ENCODE measurements at regions not wholly inside any gene's neighbourhood (a gene's known extent, or its start where the extent isn't known, plus 50 kb on each side); places are given as distances from the start of the nearest gene placed in this dataset.
"Not testable (repeated sequence)": the region's sequence is repeated elsewhere in the genome, so short reads cannot be mapped to it uniquely, and the experiment has no call there.

- Histone ChIP-seq H3K9me3 (ENCODE audit: low read length) (no peaks in the 10 kb centered on the region), H2AFZ (ENCODE audit: low read depth, low read length) (no peak overlapping the region), H3K36me3 (ENCODE audit: insufficient read depth, low read length) (no peaks in the 10 kb centered on the region), H3K4me1 (ENCODE audit: insufficient read depth, low read length) (no peaks in the 10 kb centered on the region), H3K27me3 (ENCODE audit: insufficient read depth, low read length) (no peaks in the 10 kb centered on the region), H3K4me3 (ENCODE audit: low read length) (no peak overlapping the region)
Observed at GRCh38 chr15:66986951-66987350, 78.5 kb upstream of the SMAD3 start.

GRCh38 chr15:66993090-66993489 lies 72.3 kb upstream of the SMAD3 start:
- Histone ChIP-seq H3K4me3 (ENCODE audit: low read length) (no peak overlapping the region), H3K27me3 (ENCODE audit: insufficient read depth, low read length) (no peaks in the 10 kb centered on the region), H3K36me3 (ENCODE audit: insufficient read depth, low read length) (no peaks in the 10 kb centered on the region), H2AFZ (ENCODE audit: low read depth, low read length) (no peak overlapping the region), H3K4me1 (ENCODE audit: insufficient read depth, low read length) (no peaks in the 10 kb centered on the region), H3K9me3 (ENCODE audit: low read length) (no peaks in the 10 kb centered on the region)

- no peak overlapping the region for H2AFZ ChIP-seq (ENCODE audit: low read depth, low read length)
- H3K4me3 ChIP-seq (ENCODE audit: low read length), result no peak overlapping the region
- H3K36me3 ChIP-seq (ENCODE audit: insufficient read depth, low read length), result no peaks in the 10 kb centered on the region
- H3K9me3 ChIP-seq (ENCODE audit: low read length), result no peaks in the 10 kb centered on the region
- H3K27me3 ChIP-seq (ENCODE audit: insufficient read depth, low read length), result no peaks in the 10 kb centered on the region
- no peaks in the 10 kb centered on the region for H3K4me1 ChIP-seq (ENCODE audit: insufficient read depth, low read length)
Observed at GRCh38 chr15:66993874-66994696, 71.3 kb upstream of the SMAD3 start.

- no peak overlapping the region for H2AFZ ChIP-seq (ENCODE audit: low read depth, low read length)
- H3K4me3 ChIP-seq (ENCODE audit: low read length), result no peak overlapping the region
Observed at GRCh38 chr15:66994927-66995656, 70.3 kb upstream of the SMAD3 start.

GRCh38 chr15:66996094-66996493 lies 69.3 kb upstream of the SMAD3 start:
- no peaks in the 10 kb centered on the region for H3K27me3 ChIP-seq (ENCODE audit: insufficient read depth, low read length)

More at GRCh38 chr15:66994927-66995656, 70.3 kb upstream of the SMAD3 start:
- no peaks in the 10 kb centered on the region for H3K9me3 ChIP-seq (ENCODE audit: low read length)
- no peaks in the 10 kb centered on the region for H3K4me1 ChIP-seq (ENCODE audit: insufficient read depth, low read length)
- H3K36me3 ChIP-seq (ENCODE audit: insufficient read depth, low read length), result no peaks in the 10 kb centered on the region
- H3K27me3 ChIP-seq (ENCODE audit: insufficient read depth, low read length), result no peaks in the 10 kb centered on the region

GRCh38 chr15:66997212-66997611 lies 68.2 kb upstream of the SMAD3 start:
- no peaks in the 10 kb centered on the region for H3K4me1 ChIP-seq (ENCODE audit: insufficient read depth, low read length)
- H3K36me3 ChIP-seq (ENCODE audit: insufficient read depth, low read length), result no peaks in the 10 kb centered on the region
- H3K4me3 ChIP-seq (ENCODE audit: low read length), result no peak overlapping the region
- no peaks in the 10 kb centered on the region for H3K27me3 ChIP-seq (ENCODE audit: insufficient read depth, low read length)
- no peaks in the 10 kb centered on the region for H3K9me3 ChIP-seq (ENCODE audit: low read length)
- H2AFZ ChIP-seq (ENCODE audit: low read depth, low read length), result no peak overlapping the region

More at GRCh38 chr15:66996094-66996493, 69.3 kb upstream of the SMAD3 start:
- H3K36me3 ChIP-seq (ENCODE audit: insufficient read depth, low read length), result no peaks in the 10 kb centered on the region
- no peaks in the 10 kb centered on the region for H3K4me1 ChIP-seq (ENCODE audit: insufficient read depth, low read length)
- H3K4me3 ChIP-seq (ENCODE audit: low read length), result no peak overlapping the region
- no peaks in the 10 kb centered on the region for H3K9me3 ChIP-seq (ENCODE audit: low read length)
- no peak overlapping the region for H2AFZ ChIP-seq (ENCODE audit: low read depth, low read length)

GRCh38 chr15:66998234-66998633 lies 67.2 kb upstream of the SMAD3 start:
- H3K9me3 ChIP-seq (ENCODE audit: low read length); H3K27me3 ChIP-seq (ENCODE audit: insufficient read depth, low read length); H3K36me3 ChIP-seq (ENCODE audit: insufficient read depth, low read length); H3K4me1 ChIP-seq (ENCODE audit: insufficient read depth, low read length); H2AFZ ChIP-seq (ENCODE audit: low read depth, low read length); H3K4me3 ChIP-seq (ENCODE audit: low read length): not testable (repeated sequence)

- no peaks in the 10 kb centered on the region for H3K36me3 ChIP-seq (ENCODE audit: insufficient read depth, low read length)
- H2AFZ ChIP-seq (ENCODE audit: low read depth, low read length), result no peak overlapping the region
- H3K4me1 ChIP-seq (ENCODE audit: insufficient read depth, low read length), result no peaks in the 10 kb centered on the region
Observed at GRCh38 chr15:66999046-66999968, 66.1 kb upstream of the SMAD3 start.

GRCh38 chr15:67000896-67001295 lies 64.5 kb upstream of the SMAD3 start:
- Histone ChIP-seq H2AFZ (ENCODE audit: low read depth, low read length) (no peak overlapping the region), H3K4me3 (ENCODE audit: low read length) (no peak overlapping the region), H3K9me3 (ENCODE audit: low read length) (no peaks in the 10 kb centered on the region), H3K27me3 (ENCODE audit: insufficient read depth, low read length) (no peaks in the 10 kb centered on the region), H3K4me1 (ENCODE audit: insufficient read depth, low read length) (no peaks in the 10 kb centered on the region), H3K36me3 (ENCODE audit: insufficient read depth, low read length) (no peaks in the 10 kb centered on the region)

More at GRCh38 chr15:66999046-66999968, 66.1 kb upstream of the SMAD3 start:
- no peaks in the 10 kb centered on the region for H3K27me3 ChIP-seq (ENCODE audit: insufficient read depth, low read length)
- no peaks in the 10 kb centered on the region for H3K9me3 ChIP-seq (ENCODE audit: low read length)
- H3K4me3 ChIP-seq (ENCODE audit: low read length), result no peak overlapping the region

- Histone ChIP-seq H3K9me3 (ENCODE audit: low read length) (no peaks in the 10 kb centered on the region), H2AFZ (ENCODE audit: low read depth, low read length) (no peak overlapping the region), H3K4me1 (ENCODE audit: insufficient read depth, low read length) (no peaks in the 10 kb centered on the region), H3K4me3 (ENCODE audit: low read length) (no peak overlapping the region), H3K36me3 (ENCODE audit: insufficient read depth, low read length) (no peaks in the 10 kb centered on the region), H3K27me3 (ENCODE audit: insufficient read depth, low read length) (no peaks in the 10 kb centered on the region)
Observed at GRCh38 chr15:67002368-67002767, 63.0 kb upstream of the SMAD3 start.

GRCh38 chr15:67003586-67003985 lies 61.8 kb upstream of the SMAD3 start:
- no peaks in the 10 kb centered on the region for H3K27me3 ChIP-seq (ENCODE audit: insufficient read depth, low read length)
- H2AFZ ChIP-seq (ENCODE audit: low read depth, low read length), result no peak overlapping the region
- H3K4me1 ChIP-seq (ENCODE audit: insufficient read depth, low read length), result no peaks in the 10 kb centered on the region
- H3K9me3 ChIP-seq (ENCODE audit: low read length), result no peaks in the 10 kb centered on the region
- no peaks in the 10 kb centered on the region for H3K36me3 ChIP-seq (ENCODE audit: insufficient read depth, low read length)
- H3K4me3 ChIP-seq (ENCODE audit: low read length), result no peak overlapping the region

GRCh38 chr15:67004142-67004541 lies 61.3 kb upstream of the SMAD3 start:
- Histone ChIP-seq H2AFZ (ENCODE audit: low read depth, low read length) (no peak overlapping the region), H3K4me1 (ENCODE audit: insufficient read depth, low read length) (no peaks in the 10 kb centered on the region), H3K36me3 (ENCODE audit: insufficient read depth, low read length) (no peaks in the 10 kb centered on the region), H3K4me3 (ENCODE audit: low read length) (no peak overlapping the region), H3K9me3 (ENCODE audit: low read length) (no peaks in the 10 kb centered on the region), H3K27me3 (ENCODE audit: insufficient read depth, low read length) (no peaks in the 10 kb centered on the region)
